Chondrocyte (in vitro differentiated cells): ENCODE measurements at regions not wholly inside any gene's neighbourhood (a gene's known extent, or its start where the extent isn't known, plus 50 kb on each side); places are given as distances from the start of the nearest gene placed in this dataset.

Experiments
- DNase-seq: peaks from one replicate; pipeline ENCODE4 v3.0.0; 2021; ENCODE audit warnings: mixed read lengths, low spot score
- H3K27ac Mint-ChIP-seq: one replicate; pipeline ENCODE4 v1.8.0; 2021; ENCODE audit warnings: mild to moderate bottlenecking, moderate library complexity, mixed read lengths; ENCODE audit not compliant: unreplicated experiment
- H3K27me3 Mint-ChIP-seq: 2 replicates; pipeline ENCODE4 v1.8.0; 2021; ENCODE audit warnings: low read depth, mixed read lengths
- H3K36me3 Mint-ChIP-seq: 2 replicates; pipeline ENCODE4 v1.8.0; 2021; ENCODE audit warnings: low read depth, mixed read lengths
- H3K4me1 Mint-ChIP-seq: 2 replicates; pipeline ENCODE4 v1.8.0; 2021; ENCODE audit warnings: low read depth, mild to moderate bottlenecking, mixed read lengths
- H3K4me3 Mint-ChIP-seq: one replicate; pipeline ENCODE4 v1.8.0; 2021; ENCODE audit warnings: mild to moderate bottlenecking, moderate library complexity, mixed read lengths; ENCODE audit not compliant: unreplicated experiment
- H3K9me3 Mint-ChIP-seq: 2 replicates; pipeline ENCODE4 v1.8.0; 2021; ENCODE audit warnings: low read depth, mixed read lengths
- TF ChIP-seq, protein P1 (sequence below): fragments of 200-600 bp; sonication (generic); IDR thresholded peaks from 2 replicates; pipeline ENCODE4 v1.5.0; 2021; ENCODE audit warnings: antibody characterized with exemption, mild to moderate bottlenecking, moderate library complexity

DNA sequence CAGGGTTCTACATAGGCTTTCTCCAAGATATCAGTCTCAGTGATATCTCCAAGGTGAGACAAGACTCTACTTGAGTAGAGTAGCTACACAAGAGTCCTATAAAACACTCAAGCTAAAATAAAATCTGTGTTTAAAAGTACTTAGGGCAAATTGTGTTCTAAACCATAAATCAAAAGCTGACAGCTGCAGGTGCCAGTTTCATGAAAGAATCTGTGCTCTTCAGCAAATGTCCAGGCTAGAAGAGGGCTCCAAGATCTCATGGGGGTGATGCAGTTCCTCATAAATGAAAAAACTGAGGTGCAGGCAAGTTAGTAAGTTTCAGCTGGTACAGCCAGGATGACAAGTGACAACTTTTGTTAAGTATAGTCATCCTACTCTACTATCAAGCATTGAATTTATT is 142.8 kb upstream of the TNPO1 start:
- peaks cover 2% of the 10 kb centered on the region for H3K36me3 Mint-ChIP-seq
- TF ChIP-seq, protein P1, sequence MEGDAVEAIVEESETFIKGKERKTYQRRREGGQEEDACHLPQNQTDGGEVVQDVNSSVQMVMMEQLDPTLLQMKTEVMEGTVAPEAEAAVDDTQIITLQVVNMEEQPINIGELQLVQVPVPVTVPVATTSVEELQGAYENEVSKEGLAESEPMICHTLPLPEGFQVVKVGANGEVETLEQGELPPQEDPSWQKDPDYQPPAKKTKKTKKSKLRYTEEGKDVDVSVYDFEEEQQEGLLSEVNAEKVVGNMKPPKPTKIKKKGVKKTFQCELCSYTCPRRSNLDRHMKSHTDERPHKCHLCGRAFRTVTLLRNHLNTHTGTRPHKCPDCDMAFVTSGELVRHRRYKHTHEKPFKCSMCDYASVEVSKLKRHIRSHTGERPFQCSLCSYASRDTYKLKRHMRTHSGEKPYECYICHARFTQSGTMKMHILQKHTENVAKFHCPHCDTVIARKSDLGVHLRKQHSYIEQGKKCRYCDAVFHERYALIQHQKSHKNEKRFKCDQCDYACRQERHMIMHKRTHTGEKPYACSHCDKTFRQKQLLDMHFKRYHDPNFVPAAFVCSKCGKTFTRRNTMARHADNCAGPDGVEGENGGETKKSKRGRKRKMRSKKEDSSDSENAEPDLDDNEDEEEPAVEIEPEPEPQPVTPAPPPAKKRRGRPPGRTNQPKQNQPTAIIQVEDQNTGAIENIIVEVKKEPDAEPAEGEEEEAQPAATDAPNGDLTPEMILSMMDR: no peak
- DNase-seq: no peak
- no peak overlapping the region for H3K27ac Mint-ChIP-seq
- no peaks in the 10 kb centered on the region for H3K4me1 Mint-ChIP-seq
- peaks cover 3% of the 10 kb centered on the region for H3K27me3 Mint-ChIP-seq
- no peak overlapping the region for H3K4me3 Mint-ChIP-seq
- peaks cover 28% of the 10 kb centered on the region for H3K9me3 Mint-ChIP-seq

DNA sequence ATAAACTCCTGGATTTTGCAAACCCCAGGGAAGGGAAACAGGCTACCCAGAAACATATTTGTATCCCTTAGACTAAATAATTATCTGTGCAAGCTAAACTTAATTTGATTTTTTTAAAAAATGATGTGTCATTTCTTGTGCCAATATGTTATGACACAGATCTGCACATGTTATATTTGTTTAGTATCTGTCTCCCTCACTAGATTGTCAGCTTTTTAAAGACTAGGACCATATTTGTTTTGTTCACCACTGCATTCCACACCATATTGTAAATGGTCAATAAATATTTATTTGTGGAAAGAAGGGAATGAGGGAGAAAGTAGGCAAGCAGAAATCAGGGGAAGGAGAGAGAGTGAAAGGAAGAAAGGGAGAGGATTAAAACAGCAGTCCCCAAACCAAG is 143.3 kb upstream of the TNPO1 start:
- peaks cover 2% of the 10 kb centered on the region for H3K36me3 Mint-ChIP-seq
- no peak overlapping the region for H3K4me3 Mint-ChIP-seq
- H3K4me1 Mint-ChIP-seq: no peaks in the 10 kb centered on the region
- no peak for DNase-seq
- H3K9me3 Mint-ChIP-seq: peaks cover 26% of the 10 kb centered on the region
- H3K27me3 Mint-ChIP-seq: peaks cover 3% of the 10 kb centered on the region
- no peak overlapping the region for H3K27ac Mint-ChIP-seq
- TF ChIP-seq, protein P1: no peak

GRCh38 chr5:72667708-72668107 is 148.8 kb upstream of the TNPO1 start:
- Mint-ChIP-seq H3K27me3 (peaks cover 3% of the 10 kb centered on the region), H3K36me3 (no peaks in the 10 kb centered on the region), H3K4me3 (no peak overlapping the region), H3K27ac (no peak overlapping the region), H3K4me1 (no peaks in the 10 kb centered on the region), H3K9me3 (peaks cover 2% of the 10 kb centered on the region)
- no peak for DNase-seq
- TF ChIP-seq, protein P1: no peak

GRCh38 chr5:72662936-72663335 is 153.5 kb upstream of the TNPO1 start:
- TF ChIP-seq, protein P1: no peak
- peaks cover 2% of the 10 kb centered on the region for H3K9me3 Mint-ChIP-seq
- H3K36me3 Mint-ChIP-seq: no peaks in the 10 kb centered on the region
- no peak overlapping the region for H3K4me3 Mint-ChIP-seq
- no peak overlapping the region for H3K27ac Mint-ChIP-seq
- no peak for DNase-seq
- peaks cover 6% of the 10 kb centered on the region for H3K4me1 Mint-ChIP-seq
- H3K27me3 Mint-ChIP-seq: no peaks in the 10 kb centered on the region

GRCh38 chr5:72662305-72662704 is 154.2 kb upstream of the TNPO1 start:
- no peaks in the 10 kb centered on the region for H3K36me3 Mint-ChIP-seq
- H3K4me1 Mint-ChIP-seq: peaks cover 6% of the 10 kb centered on the region
- H3K27me3 Mint-ChIP-seq: no peaks in the 10 kb centered on the region
- H3K4me3 Mint-ChIP-seq: no peak overlapping the region
- H3K27ac Mint-ChIP-seq: no peak overlapping the region
- no peaks in the 10 kb centered on the region for H3K9me3 Mint-ChIP-seq
- no peak for DNase-seq
- TF ChIP-seq, protein P1: no peak
